GM18951 (cell line): ENCODE measurements at regions not wholly inside any gene's neighbourhood (a gene's known extent, or its start where the extent isn't known, plus 50 kb on each side); places are given as distances from the start of the nearest gene placed in this dataset.

ENCODE experiments used
- POLR2A ChIP-seq: IDR thresholded peaks from 4 replicates; pipeline ENCODE4 v1.6.1; 2011; ENCODE audit warnings: mild to moderate bottlenecking; ENCODE audit not compliant: insufficient read length, insufficient read depth; ENCODE audit errors: extremely low read depth
- in situ Hi-C: fragments of 300-500 bp; cut with MboI; formaldehyde crosslinking; loops from one replicate; pipeline ENCODE4 v1.12.0; 2022; ENCODE audit warnings: low sequenced_read_pairs, mixed read lengths, inconsistent platforms; ENCODE audit not compliant: unreplicated experiment

DNA sequence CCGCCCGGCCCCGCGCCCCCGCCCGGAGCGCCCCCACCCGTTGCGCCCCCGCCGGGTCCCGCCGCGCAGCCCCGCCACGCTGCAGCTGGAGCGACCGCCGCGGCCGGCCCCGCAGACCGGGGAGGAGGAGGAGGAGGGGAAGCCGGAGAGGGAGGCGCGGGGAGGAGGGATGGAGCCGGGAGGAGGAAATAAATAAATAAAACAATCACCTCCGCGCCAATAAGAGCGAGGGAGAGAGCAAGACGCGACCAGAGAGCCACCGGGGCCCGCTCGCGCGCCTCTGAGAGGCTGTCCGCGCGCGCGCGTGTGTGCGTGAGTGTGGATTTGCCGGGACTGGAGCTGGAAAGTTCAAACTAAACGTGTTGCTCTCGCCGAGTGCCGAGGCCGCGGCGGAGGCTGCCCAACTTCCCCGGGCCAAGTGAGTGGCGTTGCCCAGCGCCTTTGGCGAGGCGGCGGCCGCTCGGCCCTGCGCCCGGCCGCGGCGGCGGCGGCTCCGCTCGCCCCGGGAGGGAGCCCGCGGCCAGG lies 2184.4 kb upstream of the TENM3 start:
- in situ Hi-C loops = no loop called here
- no peak for TF ChIP-seq POLR2A

GRCh38 chr4:180059216-180059881 lies 2183.9 kb upstream of the TENM3 start:
- no peak for TF ChIP-seq POLR2A
- in situ Hi-C loops = no loop called here

GRCh38 chr4:180060159-180060889 lies 2182.9 kb upstream of the TENM3 start:
- in situ Hi-C loops = no loop called here
- TF ChIP-seq POLR2A = no peak

GRCh38 chr4:180081072-180081471 lies 2162.1 kb upstream of the TENM3 start:
- in situ Hi-C loops = no loop called here
- TF ChIP-seq POLR2A = no peak

- in situ Hi-C loops = no loop called here
- TF ChIP-seq POLR2A = no peak
Measured at GRCh38 chr4:180084561-180084960, 2158.6 kb upstream of the TENM3 start.

DNA sequence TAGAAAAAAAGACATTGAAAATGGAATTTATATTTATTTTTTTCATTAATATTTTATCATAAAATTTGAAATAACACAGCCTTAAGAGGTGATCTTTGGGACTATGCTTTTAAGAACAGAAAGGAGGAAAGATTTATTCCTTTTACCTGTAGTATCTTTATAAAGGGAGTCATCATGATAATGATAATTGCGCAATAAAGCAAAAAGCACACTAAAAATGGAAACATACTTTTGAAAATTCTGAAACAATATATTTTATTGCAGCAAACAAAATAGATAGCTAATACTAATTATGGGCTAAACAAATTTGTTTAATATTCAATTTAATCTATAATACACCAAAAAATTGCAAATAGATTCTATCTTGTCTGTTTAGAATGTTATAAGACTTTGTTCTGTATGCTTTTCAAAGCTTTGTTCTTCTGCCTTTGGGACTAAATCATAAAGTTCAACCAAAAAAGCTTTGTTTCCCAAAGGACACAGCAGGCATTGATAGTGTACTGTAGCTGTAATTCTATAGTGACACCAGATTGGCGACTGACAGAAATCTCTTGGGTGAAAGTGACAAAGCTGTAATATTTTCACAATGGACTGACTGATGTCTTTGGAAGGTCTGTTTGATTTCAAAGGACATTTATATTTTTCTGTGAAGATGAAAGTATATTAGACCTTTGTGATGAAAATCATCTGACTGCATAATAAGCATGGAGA lies 2156.6 kb upstream of the TENM3 start:
- in situ Hi-C loops = no loop called here
- no peak for TF ChIP-seq POLR2A

DNA sequence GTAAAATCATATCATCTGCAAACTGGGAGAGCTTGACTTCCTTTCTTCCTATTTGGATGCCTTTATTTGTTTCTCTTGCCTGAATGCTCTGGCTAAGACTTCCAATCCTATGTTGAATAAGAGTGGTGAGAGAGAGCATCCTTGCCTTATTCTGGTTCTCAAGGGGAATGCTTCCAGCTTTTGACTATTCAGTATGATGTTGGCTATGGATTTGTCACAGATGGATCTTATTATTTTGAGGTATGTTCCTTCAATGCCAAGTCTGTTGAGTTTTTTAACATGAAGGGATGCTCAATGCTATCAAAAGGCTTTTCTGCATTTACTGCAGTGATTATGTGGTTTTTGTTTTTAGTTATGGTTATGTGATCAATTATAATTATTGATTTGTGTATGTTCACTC lies 2144.6 kb upstream of the TENM3 start:
- in situ Hi-C loops = no loop called here
- TF ChIP-seq POLR2A = no peak

DNA sequence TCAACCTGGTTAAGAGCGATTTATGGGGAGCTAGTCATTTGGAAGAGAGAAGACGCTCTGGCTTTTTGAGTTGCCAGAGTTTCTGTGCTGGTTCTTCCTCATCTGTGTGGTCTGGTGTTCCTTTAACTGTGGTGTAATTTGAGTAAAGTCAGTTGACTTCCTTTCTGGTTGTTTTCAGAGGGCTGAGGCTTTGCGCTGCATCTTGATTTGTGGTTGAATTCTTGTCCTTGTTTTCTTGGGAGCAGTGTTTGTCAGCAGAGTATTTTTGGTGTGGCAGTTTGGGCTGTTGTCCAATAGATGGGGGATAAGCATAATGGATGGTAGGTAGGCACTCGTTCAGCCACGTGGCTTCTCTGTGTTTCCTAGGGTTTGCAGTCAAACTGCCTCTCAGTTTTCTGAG lies 2143.2 kb upstream of the TENM3 start:
- in situ Hi-C loops = no loop called here
- no peak for TF ChIP-seq POLR2A

- no peak for TF ChIP-seq POLR2A
- in situ Hi-C loops = no loop called here
Measured at GRCh38 chr4:180100433-180101344, 2142.5 kb upstream of the TENM3 start.

DNA sequence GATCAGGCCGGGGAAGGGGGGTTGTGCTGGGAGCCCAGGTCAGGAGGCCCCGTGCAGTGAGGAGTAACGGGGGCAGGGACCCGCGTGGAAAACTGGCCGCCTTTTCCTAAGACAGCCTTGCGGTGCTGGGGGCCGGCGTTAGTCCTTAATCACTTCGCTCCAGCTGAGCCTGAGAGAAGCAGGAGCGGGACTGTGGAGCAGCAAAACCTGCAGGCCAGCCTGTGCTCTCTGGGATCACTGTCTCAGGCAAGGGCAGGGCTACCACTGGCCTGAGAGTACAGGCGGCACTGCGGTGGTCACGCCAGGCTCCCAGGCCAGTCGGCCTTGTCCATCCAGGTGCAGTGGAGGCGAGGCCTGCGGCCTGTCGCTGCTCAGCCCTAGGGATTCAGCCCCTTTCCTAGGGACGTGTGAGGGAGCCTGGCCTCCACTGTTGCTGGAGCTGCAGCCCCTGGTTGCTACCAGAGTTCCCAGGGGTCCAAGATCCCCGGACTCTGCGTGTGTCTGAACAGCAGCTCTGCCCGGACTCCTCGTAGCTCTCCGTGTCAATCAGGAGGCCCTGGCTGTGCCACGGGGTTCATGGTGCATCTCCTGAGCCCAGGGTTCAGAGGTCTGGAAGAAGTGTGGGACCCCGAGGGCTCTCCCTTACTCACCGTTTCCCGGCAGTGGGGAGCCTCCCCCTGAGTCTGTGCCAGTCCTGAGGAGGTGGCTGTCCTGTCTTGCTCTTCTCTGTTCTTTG lies 2141.7 kb upstream of the TENM3 start:
- in situ Hi-C loops = no loop called here

GRCh38 chr4:180103794-180104193 lies 2139.4 kb upstream of the TENM3 start:
- in situ Hi-C loops = no loop called here
- no peak for TF ChIP-seq POLR2A

More for the DNA sequence above, 2141.7 kb upstream of the TENM3 start:
- TF ChIP-seq POLR2A = no peak

DNA sequence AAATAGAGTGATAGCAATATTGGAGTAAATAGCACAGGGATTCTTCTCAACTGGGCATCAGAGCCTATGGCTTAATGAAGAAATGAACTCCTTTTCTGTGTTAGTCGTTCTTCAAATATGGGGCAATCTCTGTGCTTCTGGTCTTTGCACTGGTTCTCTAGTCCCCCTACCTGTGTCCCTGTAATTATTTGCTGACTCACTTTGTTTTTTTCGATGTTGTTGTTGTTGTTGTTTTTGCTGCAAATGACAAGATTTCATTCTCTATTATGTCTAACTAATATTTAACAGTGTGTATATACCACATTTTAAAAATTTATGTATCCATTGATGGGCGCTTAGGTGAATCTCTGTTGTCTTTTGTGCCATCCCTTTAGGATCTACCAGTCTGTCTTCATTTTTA lies 2137.8 kb upstream of the TENM3 start:
- in situ Hi-C loops = no loop called here
- no peak for TF ChIP-seq POLR2A
